Hepatocyte (in vitro differentiated cells): ENCODE measurements at regions not wholly inside any gene's neighbourhood (a gene's known extent, or its start where the extent isn't known, plus 50 kb on each side); places are given as distances from the start of the nearest gene placed in this dataset.

Experiments
- DNase-seq: peaks from one replicate; pipeline ENCODE4 v3.0.0-alpha.2; 2016; ENCODE audit warnings: low spot score
- H2AFZ ChIP-seq: fragments of 200-600 bp; sonication (generic); 2 replicates; pipeline ENCODE4 v1.6.0; 2016; ENCODE audit warnings: antibody characterized with exemption, mild to moderate bottlenecking
- H3K27ac ChIP-seq: fragments of 200-600 bp; sonication (generic); 2 replicates; pipeline ENCODE4 v1.5.1; 2016; ENCODE audit warnings: mild to moderate bottlenecking
- H3K27me3 ChIP-seq: fragments of 200-600 bp; sonication (generic); 2 replicates; pipeline ENCODE4 v1.6.1; 2016
- H3K36me3 ChIP-seq: fragments of 200-600 bp; sonication (generic); replicated peaks from 2 replicates; pipeline ENCODE4 v1.5.1; 2016; ENCODE audit warnings: low read depth; ENCODE audit not compliant: insufficient read depth
- H3K4me1 ChIP-seq: fragments of 200-600 bp; sonication (generic); 2 replicates; pipeline ENCODE4 v1.5.1; 2016; ENCODE audit warnings: mild to moderate bottlenecking, moderate library complexity; ENCODE audit not compliant: insufficient read depth
- H3K4me2 ChIP-seq: fragments of 200-600 bp; sonication (generic); 2 replicates; pipeline ENCODE4 v1.6.0; 2016
- H3K4me3 ChIP-seq: fragments of 200-600 bp; sonication (generic); 2 replicates; pipeline ENCODE4 v1.5.1; 2016; ENCODE audit warnings: mild to moderate bottlenecking
- H3K79me2 ChIP-seq: fragments of 200-600 bp; sonication (generic); 2 replicates; pipeline ENCODE4 v1.6.0; 2017; ENCODE audit warnings: mild to moderate bottlenecking
- H3K9me2 ChIP-seq: fragments of 200-600 bp; sonication (generic); replicated peaks from 2 replicates; pipeline ENCODE4 v1.6.0; 2017; ENCODE audit warnings: mild to moderate bottlenecking; ENCODE audit not compliant: insufficient read depth
- H3K9me3 ChIP-seq: fragments of 200-600 bp; sonication (generic); 2 replicates; pipeline ENCODE4 v1.5.1; 2016; ENCODE audit warnings: low read depth, mild to moderate bottlenecking
- H4K20me1 ChIP-seq: fragments of 200-600 bp; sonication (generic); 2 replicates; pipeline ENCODE4 v1.6.0; 2016; ENCODE audit warnings: mild to moderate bottlenecking; ENCODE audit not compliant: insufficient read depth, poor library complexity, severe bottlenecking
- CTCF ChIP-seq: fragments of 200-600 bp; sonication (generic); IDR thresholded peaks from 2 replicates; pipeline ENCODE4 v1.5.1; 2016; ENCODE audit warnings: antibody characterized with exemption, mild to moderate bottlenecking; ENCODE audit not compliant: poor library complexity
- EZH2 ChIP-seq: fragments of 200-600 bp; sonication (generic); IDR thresholded peaks from 2 replicates; pipeline ENCODE4 v1.6.1; 2016; ENCODE audit warnings: antibody characterized with exemption, mild to moderate bottlenecking, borderline replicate concordance
- EZH2phosphoT487 ChIP-seq: fragments of 200-600 bp; sonication (generic); IDR thresholded peaks from one replicate; pipeline ENCODE4 v1.6.1; 2018; ENCODE audit warnings: antibody characterized with exemption, mild to moderate bottlenecking, low read depth, moderate library complexity; ENCODE audit not compliant: unreplicated experiment, severe bottlenecking
- WGBS: methylation state at CpG from one replicate; pipeline ENCODE4 v1.1.6; 2016; ENCODE audit warnings: low lambda C conversion rate; ENCODE audit errors: missing lambda C conversion rate; 5-methylcytosine and 5-hydroxymethylcytosine counted together

GRCh38 chr3:6041894-6042293 is 819.0 kb upstream of the GRM7 start:
- DNase-seq = no peak
- Histone ChIP-seq H3K9me2 (no peaks in the 10 kb centered on the region), H3K4me3 (no peak overlapping the region), H3K4me1 (no peaks in the 10 kb centered on the region), H3K27me3 (no peaks in the 10 kb centered on the region), H3K9me3 (no peaks in the 10 kb centered on the region), H3K36me3 (no peaks in the 10 kb centered on the region), H2AFZ (no peak overlapping the region), H3K79me2 (no peaks in the 10 kb centered on the region), H4K20me1 (no peaks in the 10 kb centered on the region), H3K27ac (no peak overlapping the region), H3K4me2 (no peak overlapping the region)
- 90% methylated on average over 1 of the region's 1 CpG for WGBS
- TF ChIP-seq EZH2phosphoT487 = no peak
- no peak for TF ChIP-seq CTCF
- TF ChIP-seq EZH2 = no peak

- no peaks in the 10 kb centered on the region for H4K20me1 ChIP-seq
- H3K4me2 ChIP-seq = no peak overlapping the region
- 99% methylated on average over 2 of the region's 2 CpGs for WGBS
- H3K4me3 ChIP-seq = no peak overlapping the region
- no peaks in the 10 kb centered on the region for H3K27me3 ChIP-seq
- no peak overlapping the region for H2AFZ ChIP-seq
- H3K9me3 ChIP-seq = no peaks in the 10 kb centered on the region
- TF ChIP-seq CTCF (no peak), EZH2phosphoT487 (no peak), EZH2 (no peak)
- no peak overlapping the region for H3K27ac ChIP-seq
- no peaks in the 10 kb centered on the region for H3K36me3 ChIP-seq
- no peaks in the 10 kb centered on the region for H3K9me2 ChIP-seq
- H3K4me1 ChIP-seq = no peaks in the 10 kb centered on the region
- no peaks in the 10 kb centered on the region for H3K79me2 ChIP-seq
- no peak for DNase-seq
Observed at GRCh38 chr3:6047016-6047415, 813.9 kb upstream of the GRM7 start.

GRCh38 chr3:6060251-6060650 is 800.7 kb upstream of the GRM7 start:
- no peak for DNase-seq
- H2AFZ ChIP-seq = no peak overlapping the region
- H3K36me3 ChIP-seq = no peaks in the 10 kb centered on the region
- H3K4me1 ChIP-seq = no peaks in the 10 kb centered on the region
- no peaks in the 10 kb centered on the region for H3K9me3 ChIP-seq
- no peak overlapping the region for H3K27ac ChIP-seq
- H3K4me2 ChIP-seq = no peak overlapping the region
- H3K9me2 ChIP-seq = no peaks in the 10 kb centered on the region
- H3K79me2 ChIP-seq = no peaks in the 10 kb centered on the region
- H4K20me1 ChIP-seq = no peaks in the 10 kb centered on the region
- TF ChIP-seq EZH2 = no peak
- no peak for TF ChIP-seq EZH2phosphoT487
- no peak for TF ChIP-seq CTCF
- H3K4me3 ChIP-seq = no peak overlapping the region
- no peaks in the 10 kb centered on the region for H3K27me3 ChIP-seq
- WGBS = 79% methylated on average over 1 of the region's 1 CpG
